ENCODE measurements at regions not wholly inside any gene's neighbourhood (a gene's known extent, or its start where the extent isn't known, plus 50 kb on each side); places are given as distances from the start of the nearest gene placed in this dataset.

GRCh38 chr15:91383532-91383931 lies 283.5 kb downstream of the SV2B start:
- Histone ChIP-seq H3K4me3 (no peak overlapping the region), H3K27ac (replicated peaks) (no peak overlapping the region), H3K36me3 (no peaks in the 10 kb centered on the region), H3K9me3 (replicated peaks) (no peaks in the 10 kb centered on the region), H3K4me1 (no peaks in the 10 kb centered on the region), H3K27me3 (ENCODE audit: low read depth) (no peaks in the 10 kb centered on the region)
- intact Hi-C loops (cut with micrococcal nuclease), result no loop called here
- no peak for TF ChIP-seq CTCF (IDR thresholded peaks at IDR 0.05; ENCODE audit: borderline replicate concordance)
- DNase-seq, result no peak

GRCh38 chr15:91384189-91384730 lies 284.2 kb downstream of the SV2B start:
- Histone ChIP-seq H3K9me3 (replicated peaks) (no peaks in the 10 kb centered on the region), H3K27me3 (ENCODE audit: low read depth) (no peaks in the 10 kb centered on the region), H3K4me1 (no peaks in the 10 kb centered on the region), H3K27ac (replicated peaks) (no peak overlapping the region), H3K4me3 (no peak overlapping the region), H3K36me3 (no peaks in the 10 kb centered on the region)
- no peak for TF ChIP-seq CTCF (IDR thresholded peaks at IDR 0.05; ENCODE audit: borderline replicate concordance)
- DNase-seq, result no peak
- intact Hi-C loops (cut with micrococcal nuclease), result no loop called here

- no peak for DNase-seq
- Histone ChIP-seq H3K36me3 (no peaks in the 10 kb centered on the region), H3K4me3 (no peak overlapping the region), H3K27ac (replicated peaks) (no peak overlapping the region), H3K4me1 (no peaks in the 10 kb centered on the region), H3K9me3 (replicated peaks) (no peaks in the 10 kb centered on the region), H3K27me3 (ENCODE audit: low read depth) (no peaks in the 10 kb centered on the region)
- TF ChIP-seq CTCF (IDR thresholded peaks at IDR 0.05; ENCODE audit: borderline replicate concordance), result no peak
- intact Hi-C loops (cut with micrococcal nuclease), result no loop called here
Measured at GRCh38 chr15:91385311-91385710, 285.3 kb downstream of the SV2B start.

GRCh38 chr15:91393186-91393585 lies 293.1 kb downstream of the SV2B start:
- H3K27me3 ChIP-seq (ENCODE audit: low read depth), result no peaks in the 10 kb centered on the region
- no peak overlapping the region for H3K4me3 ChIP-seq
- intact Hi-C loops (cut with micrococcal nuclease), result no loop called here
- H3K4me1 ChIP-seq, result no peaks in the 10 kb centered on the region
- no peak for DNase-seq
- TF ChIP-seq CTCF (IDR thresholded peaks at IDR 0.05; ENCODE audit: borderline replicate concordance), result no peak
- no peaks in the 10 kb centered on the region for H3K36me3 ChIP-seq
- peaks cover 20% of the 10 kb centered on the region for H3K9me3 ChIP-seq (replicated peaks)
- H3K27ac ChIP-seq (replicated peaks), result no peak overlapping the region

GRCh38 chr15:91400481-91400880 lies 300.4 kb downstream of the SV2B start:
- no peaks in the 10 kb centered on the region for H3K27me3 ChIP-seq (ENCODE audit: low read depth)
- H3K4me1 ChIP-seq, result no peaks in the 10 kb centered on the region
- DNase-seq, result no peak
- H3K27ac ChIP-seq (replicated peaks), result no peak overlapping the region
- TF ChIP-seq CTCF (IDR thresholded peaks at IDR 0.05; ENCODE audit: borderline replicate concordance), result no peak
- no peaks in the 10 kb centered on the region for H3K36me3 ChIP-seq
- no peak overlapping the region for H3K4me3 ChIP-seq
- H3K9me3 ChIP-seq (replicated peaks), result peaks cover 23% of the 10 kb centered on the region
- intact Hi-C loops (cut with micrococcal nuclease), result no loop called here

Measured in left ventricle myocardium inferior (tissue), 1 donor.